ENCODE measurements at regions not wholly inside any gene's neighbourhood (a gene's known extent, or its start where the extent isn't known, plus 50 kb on each side); places are given as distances from the start of the nearest gene placed in this dataset.

DNA sequence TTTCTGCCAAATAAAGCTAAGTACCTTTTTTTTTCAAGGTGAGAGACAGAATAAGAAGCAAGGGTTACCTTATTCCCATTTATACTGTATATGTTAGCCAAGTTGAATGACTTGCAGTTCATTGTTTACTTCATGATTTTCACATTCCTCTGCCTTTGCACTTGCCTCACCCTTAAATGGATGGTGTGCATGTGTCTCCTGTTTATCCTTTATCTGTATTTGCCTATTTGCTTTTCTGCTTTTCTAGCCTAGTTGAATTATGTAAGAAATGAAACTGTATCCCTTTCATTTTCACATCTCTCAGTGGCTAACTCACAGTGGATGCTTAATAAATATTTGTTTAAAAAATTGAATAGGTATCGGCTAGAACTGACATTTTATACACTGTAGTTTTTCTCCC, 200.8 kb upstream of the ST8SIA4 start:
- no peak for DNase-seq
- no peak overlapping the region for H3K4me3 ChIP-seq
- no peak overlapping the region for H3K27ac ChIP-seq
- no peaks in the 10 kb centered on the region for H3K9me3 ChIP-seq
- no peaks in the 10 kb centered on the region for H3K36me3 ChIP-seq
- no peak for TF ChIP-seq POLR2A (IDR thresholded peaks at IDR 0.05)
- TF ChIP-seq EP300 (IDR thresholded peaks at IDR 0.05), result no peak
- TF ChIP-seq, protein P1, sequence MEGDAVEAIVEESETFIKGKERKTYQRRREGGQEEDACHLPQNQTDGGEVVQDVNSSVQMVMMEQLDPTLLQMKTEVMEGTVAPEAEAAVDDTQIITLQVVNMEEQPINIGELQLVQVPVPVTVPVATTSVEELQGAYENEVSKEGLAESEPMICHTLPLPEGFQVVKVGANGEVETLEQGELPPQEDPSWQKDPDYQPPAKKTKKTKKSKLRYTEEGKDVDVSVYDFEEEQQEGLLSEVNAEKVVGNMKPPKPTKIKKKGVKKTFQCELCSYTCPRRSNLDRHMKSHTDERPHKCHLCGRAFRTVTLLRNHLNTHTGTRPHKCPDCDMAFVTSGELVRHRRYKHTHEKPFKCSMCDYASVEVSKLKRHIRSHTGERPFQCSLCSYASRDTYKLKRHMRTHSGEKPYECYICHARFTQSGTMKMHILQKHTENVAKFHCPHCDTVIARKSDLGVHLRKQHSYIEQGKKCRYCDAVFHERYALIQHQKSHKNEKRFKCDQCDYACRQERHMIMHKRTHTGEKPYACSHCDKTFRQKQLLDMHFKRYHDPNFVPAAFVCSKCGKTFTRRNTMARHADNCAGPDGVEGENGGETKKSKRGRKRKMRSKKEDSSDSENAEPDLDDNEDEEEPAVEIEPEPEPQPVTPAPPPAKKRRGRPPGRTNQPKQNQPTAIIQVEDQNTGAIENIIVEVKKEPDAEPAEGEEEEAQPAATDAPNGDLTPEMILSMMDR (IDR thresholded peaks at IDR 0.05), result no peak
- H3K27me3 ChIP-seq, result no peaks in the 10 kb centered on the region
- H3K4me1 ChIP-seq (ENCODE audit: insufficient read depth), result no peaks in the 10 kb centered on the region
- intact Hi-C loops (cut with DNase I), result no loop called here
- WGBS, 3 donors, result 58 to 88% (median 69%) methylated on average over 1 of the region's 1 CpG

DNA sequence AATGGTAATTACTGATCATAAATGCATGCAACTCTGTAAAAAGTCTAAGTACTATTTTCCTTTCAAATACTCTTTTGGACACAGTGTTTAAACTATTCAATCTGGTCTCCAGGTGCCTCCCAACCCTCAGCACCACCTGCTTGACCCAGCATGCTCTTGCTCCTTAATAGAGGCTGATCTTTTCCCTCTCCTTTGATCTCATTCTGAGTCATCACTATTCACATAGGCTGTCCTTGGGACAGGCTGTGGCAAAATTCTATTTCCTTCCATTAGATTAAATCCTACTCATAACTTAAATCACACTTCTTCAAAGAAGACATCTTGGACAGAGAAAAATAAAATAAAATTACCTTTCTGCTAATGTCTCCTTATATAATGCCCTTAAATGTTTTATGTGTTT, 199.4 kb upstream of the ST8SIA4 start:
- no peaks in the 10 kb centered on the region for H3K36me3 ChIP-seq
- H3K4me1 ChIP-seq (ENCODE audit: insufficient read depth), result no peaks in the 10 kb centered on the region
- intact Hi-C loops (cut with DNase I), result no loop called here
- H3K27ac ChIP-seq, result no peak overlapping the region
- H3K9me3 ChIP-seq, result no peaks in the 10 kb centered on the region
- H3K27me3 ChIP-seq, result no peaks in the 10 kb centered on the region
- H3K4me3 ChIP-seq, result no peak overlapping the region
- no peak for DNase-seq
- TF ChIP-seq, protein P1 (IDR thresholded peaks at IDR 0.05), result no peak
- TF ChIP-seq POLR2A (IDR thresholded peaks at IDR 0.05) (no peak), EP300 (IDR thresholded peaks at IDR 0.05) (no peak)

DNA sequence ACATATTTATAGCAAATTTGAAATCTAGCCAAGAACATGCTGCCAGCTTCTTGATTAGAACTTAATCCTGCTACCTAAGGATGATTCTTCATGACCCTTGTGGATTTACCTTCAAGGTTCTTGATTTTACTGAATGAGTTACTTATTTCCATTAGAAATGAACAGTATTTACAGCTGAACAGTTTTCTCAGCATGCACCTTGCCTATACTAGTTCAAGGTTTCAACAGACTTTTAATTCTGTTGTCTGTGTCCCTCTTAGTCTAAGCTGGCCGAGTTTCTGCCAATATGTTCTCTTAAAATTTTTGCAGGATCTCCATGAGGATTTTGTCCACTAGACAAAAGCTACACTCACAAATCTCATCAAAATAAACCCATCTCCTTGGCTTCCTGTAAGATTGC, 188.8 kb upstream of the ST8SIA4 start:
- intact Hi-C loops (cut with DNase I), result no loop called here
- Histone ChIP-seq H3K27me3 (no peaks in the 10 kb centered on the region), H3K27ac (no peak overlapping the region), H3K9me3 (no peaks in the 10 kb centered on the region), H3K36me3 (no peaks in the 10 kb centered on the region), H3K4me1 (ENCODE audit: insufficient read depth) (no peaks in the 10 kb centered on the region), H3K4me3 (no peak overlapping the region)
- TF ChIP-seq, protein P1 (IDR thresholded peaks at IDR 0.05), result no peak
- TF ChIP-seq POLR2A (IDR thresholded peaks at IDR 0.05) (no peak), EP300 (IDR thresholded peaks at IDR 0.05) (no peak)
- no peak for DNase-seq
- 62 to 79% (median 68%) methylated on average over 1 of the region's 1 CpG for WGBS, 3 donors

DNA sequence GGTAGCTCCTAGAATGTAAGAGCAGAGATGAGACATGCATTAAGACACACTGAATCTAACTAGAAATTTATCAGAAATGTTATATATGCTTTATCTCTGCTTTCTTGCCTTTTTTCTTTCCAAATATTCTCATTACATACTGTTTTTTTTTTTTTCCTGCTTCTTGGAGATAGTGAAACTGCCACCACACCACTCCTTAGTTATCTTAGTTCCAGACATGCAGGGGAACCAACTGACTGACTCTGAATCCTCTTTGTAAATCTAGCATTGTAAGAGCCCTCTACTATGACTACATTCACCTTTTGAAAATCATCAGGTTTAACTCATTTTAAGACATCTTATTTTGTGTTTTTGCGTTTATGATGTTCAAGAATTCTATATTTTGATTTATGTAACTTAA, 181.3 kb upstream of the ST8SIA4 start:
- Histone ChIP-seq H3K36me3 (no peaks in the 10 kb centered on the region), H3K27ac (no peak overlapping the region), H3K4me3 (no peak overlapping the region), H3K27me3 (no peaks in the 10 kb centered on the region), H3K4me1 (ENCODE audit: insufficient read depth) (no peaks in the 10 kb centered on the region), H3K9me3 (no peaks in the 10 kb centered on the region)
- DNase-seq, result no peak
- intact Hi-C loops (cut with DNase I), result no loop called here
- TF ChIP-seq POLR2A (IDR thresholded peaks at IDR 0.05), result no peak
- TF ChIP-seq, protein P1 (IDR thresholded peaks at IDR 0.05), result no peak
- TF ChIP-seq EP300 (IDR thresholded peaks at IDR 0.05), result no peak
- 79 to 86% (median 79%) methylated on average over 1 of the region's 1 CpG for WGBS, 3 donors
